ENCODE measurements at regions not wholly inside any gene's neighbourhood (a gene's known extent, or its start where the extent isn't known, plus 50 kb on each side); places are given as distances from the start of the nearest gene placed in this dataset.

- no peaks in the 10 kb centered on the region for H3K36me3 ChIP-seq (ENCODE audit: control insufficient read depth, insufficient read depth, low read length)
- 60 to 73% methylated on average over 1 to 2 of the region's 5 CpGs for WGBS, 2 experiments
These were observed 511.1 kb downstream of the TENT5A start for GRCh38 chr6:81241126-81242041.

GRCh38 chr6:81238390-81238789 is 514.1 kb downstream of the TENT5A start:
- Histone ChIP-seq H3K9me3 (ENCODE audit: control insufficient read depth, low read length) (no peaks in the 10 kb centered on the region), H3K27me3 (ENCODE audit: control insufficient read depth, insufficient read depth, low read length, poor library complexity, severe bottlenecking) (no peaks in the 10 kb centered on the region), H3K4me3 (ENCODE audit: insufficient read depth, low read depth, low read length) (no peak overlapping the region), H3K4me1 (ENCODE audit: control insufficient read depth, insufficient read depth, low read length) (no peaks in the 10 kb centered on the region), H3K36me3 (ENCODE audit: control insufficient read depth, insufficient read depth, low read length) (no peaks in the 10 kb centered on the region), H3K27ac (ENCODE audit: insufficient read depth, low read depth, low read length, poor library complexity, severe bottlenecking) (no peak overlapping the region)

More at GRCh38 chr6:81241126-81242041, 511.1 kb downstream of the TENT5A start:
- Histone ChIP-seq H3K9me3 (ENCODE audit: control insufficient read depth, low read length) (no peaks in the 10 kb centered on the region), H3K27ac (ENCODE audit: insufficient read depth, low read depth, low read length, poor library complexity, severe bottlenecking) (no peak overlapping the region), H3K27me3 (ENCODE audit: control insufficient read depth, insufficient read depth, low read length, poor library complexity, severe bottlenecking) (no peaks in the 10 kb centered on the region), H3K4me3 (ENCODE audit: insufficient read depth, low read depth, low read length) (no peak overlapping the region), H3K4me1 (ENCODE audit: control insufficient read depth, insufficient read depth, low read length) (no peaks in the 10 kb centered on the region)

GRCh38 chr6:81237226-81237625 is 515.3 kb downstream of the TENT5A start:
- Histone ChIP-seq H3K4me3 (ENCODE audit: insufficient read depth, low read depth, low read length) (no peak overlapping the region), H3K4me1 (ENCODE audit: control insufficient read depth, insufficient read depth, low read length) (no peaks in the 10 kb centered on the region), H3K36me3 (ENCODE audit: control insufficient read depth, insufficient read depth, low read length) (no peaks in the 10 kb centered on the region), H3K27me3 (ENCODE audit: control insufficient read depth, insufficient read depth, low read length, poor library complexity, severe bottlenecking) (no peaks in the 10 kb centered on the region), H3K27ac (ENCODE audit: insufficient read depth, low read depth, low read length, poor library complexity, severe bottlenecking) (no peak overlapping the region), H3K9me3 (ENCODE audit: control insufficient read depth, low read length) (no peaks in the 10 kb centered on the region)
- WGBS, 2 experiments = 57 to 72% methylated on average over 1 of the region's 2 CpGs

GRCh38 chr6:81235512-81235911 is 517.0 kb downstream of the TENT5A start:
- Histone ChIP-seq H3K4me3 (ENCODE audit: insufficient read depth, low read depth, low read length) (no peak overlapping the region), H3K27me3 (ENCODE audit: control insufficient read depth, insufficient read depth, low read length, poor library complexity, severe bottlenecking) (no peaks in the 10 kb centered on the region), H3K4me1 (ENCODE audit: control insufficient read depth, insufficient read depth, low read length) (no peaks in the 10 kb centered on the region), H3K9me3 (ENCODE audit: control insufficient read depth, low read length) (no peaks in the 10 kb centered on the region), H3K27ac (ENCODE audit: insufficient read depth, low read depth, low read length, poor library complexity, severe bottlenecking) (no peak overlapping the region), H3K36me3 (ENCODE audit: control insufficient read depth, insufficient read depth, low read length) (no peaks in the 10 kb centered on the region)
- 86 to 92% methylated on average over 1 of the region's 2 CpGs for WGBS, 2 experiments

GRCh38 chr6:81233990-81234389 is 518.5 kb downstream of the TENT5A start:
- no peaks in the 10 kb centered on the region for H3K9me3 ChIP-seq (ENCODE audit: control insufficient read depth, low read length)

GRCh38 chr6:81228912-81229555 is 523.4 kb downstream of the TENT5A start:
- Histone ChIP-seq H3K27ac (ENCODE audit: insufficient read depth, low read depth, low read length, poor library complexity, severe bottlenecking) (no peak overlapping the region), H3K36me3 (ENCODE audit: control insufficient read depth, insufficient read depth, low read length) (no peaks in the 10 kb centered on the region), H3K27me3 (ENCODE audit: control insufficient read depth, insufficient read depth, low read length, poor library complexity, severe bottlenecking) (no peaks in the 10 kb centered on the region), H3K4me1 (ENCODE audit: control insufficient read depth, insufficient read depth, low read length) (no peaks in the 10 kb centered on the region), H3K9me3 (ENCODE audit: control insufficient read depth, low read length) (no peaks in the 10 kb centered on the region), H3K4me3 (ENCODE audit: insufficient read depth, low read depth, low read length) (no peak overlapping the region)
- WGBS, 2 experiments = 100% methylated on average over 2 of the region's 2 CpGs; no CpG with 5 or more reads in 1 of the 2 experiments

More at GRCh38 chr6:81233990-81234389, 518.5 kb downstream of the TENT5A start:
- 90 to 94% methylated on average over 1 of the region's 1 CpG for WGBS, 2 experiments
- Histone ChIP-seq H3K27ac (ENCODE audit: insufficient read depth, low read depth, low read length, poor library complexity, severe bottlenecking) (no peak overlapping the region), H3K4me1 (ENCODE audit: control insufficient read depth, insufficient read depth, low read length) (no peaks in the 10 kb centered on the region), H3K27me3 (ENCODE audit: control insufficient read depth, insufficient read depth, low read length, poor library complexity, severe bottlenecking) (no peaks in the 10 kb centered on the region), H3K36me3 (ENCODE audit: control insufficient read depth, insufficient read depth, low read length) (no peaks in the 10 kb centered on the region), H3K4me3 (ENCODE audit: insufficient read depth, low read depth, low read length) (no peak overlapping the region)

- H3K9me3 ChIP-seq (ENCODE audit: control insufficient read depth, low read length) = no peaks in the 10 kb centered on the region
- no peaks in the 10 kb centered on the region for H3K4me1 ChIP-seq (ENCODE audit: control insufficient read depth, insufficient read depth, low read length)
- WGBS, 2 experiments = 100% methylated on average over 1 of the region's 1 CpG; no CpG with 5 or more reads in 1 of the 2 experiments
- no peaks in the 10 kb centered on the region for H3K36me3 ChIP-seq (ENCODE audit: control insufficient read depth, insufficient read depth, low read length)
- H3K27me3 ChIP-seq (ENCODE audit: control insufficient read depth, insufficient read depth, low read length, poor library complexity, severe bottlenecking) = no peaks in the 10 kb centered on the region
- H3K4me3 ChIP-seq (ENCODE audit: insufficient read depth, low read depth, low read length) = no peak overlapping the region
- no peak overlapping the region for H3K27ac ChIP-seq (ENCODE audit: insufficient read depth, low read depth, low read length, poor library complexity, severe bottlenecking)
These were observed 525.5 kb downstream of the TENT5A start for GRCh38 chr6:81226957-81227356.

- Histone ChIP-seq H3K27ac (ENCODE audit: insufficient read depth, low read depth, low read length, poor library complexity, severe bottlenecking) (no peak overlapping the region), H3K27me3 (ENCODE audit: control insufficient read depth, insufficient read depth, low read length, poor library complexity, severe bottlenecking) (no peaks in the 10 kb centered on the region), H3K9me3 (ENCODE audit: control insufficient read depth, low read length) (no peaks in the 10 kb centered on the region), H3K36me3 (ENCODE audit: control insufficient read depth, insufficient read depth, low read length) (no peaks in the 10 kb centered on the region), H3K4me1 (ENCODE audit: control insufficient read depth, insufficient read depth, low read length) (no peaks in the 10 kb centered on the region), H3K4me3 (ENCODE audit: insufficient read depth, low read depth, low read length) (no peak overlapping the region)
- WGBS, 2 experiments = 77 to 82% methylated on average over 3 of the region's 3 CpGs
These were observed 535.8 kb downstream of the TENT5A start for GRCh38 chr6:81216668-81217067.

- no peak overlapping the region for H3K27ac ChIP-seq (ENCODE audit: insufficient read depth, low read depth, low read length, poor library complexity, severe bottlenecking)
- H3K4me1 ChIP-seq (ENCODE audit: control insufficient read depth, insufficient read depth, low read length) = no peaks in the 10 kb centered on the region
- H3K9me3 ChIP-seq (ENCODE audit: control insufficient read depth, low read length) = no peaks in the 10 kb centered on the region
- H3K36me3 ChIP-seq (ENCODE audit: control insufficient read depth, insufficient read depth, low read length) = no peaks in the 10 kb centered on the region
- no peaks in the 10 kb centered on the region for H3K27me3 ChIP-seq (ENCODE audit: control insufficient read depth, insufficient read depth, low read length, poor library complexity, severe bottlenecking)
- 93 to 95% methylated on average over 7 of the region's 7 CpGs for WGBS, 2 experiments
- no peak overlapping the region for H3K4me3 ChIP-seq (ENCODE audit: insufficient read depth, low read depth, low read length)
These were observed 537.4 kb downstream of the TENT5A start for GRCh38 chr6:81215092-81215432.

GRCh38 chr6:81214414-81215091 is 537.9 kb downstream of the TENT5A start:
- WGBS, 2 experiments = 94 to 95% methylated on average over 15 of the region's 15 CpGs
- Histone ChIP-seq H3K27ac (ENCODE audit: insufficient read depth, low read depth, low read length, poor library complexity, severe bottlenecking) (no peak overlapping the region), H3K36me3 (ENCODE audit: control insufficient read depth, insufficient read depth, low read length) (no peaks in the 10 kb centered on the region), H3K4me1 (ENCODE audit: control insufficient read depth, insufficient read depth, low read length) (no peaks in the 10 kb centered on the region), H3K27me3 (ENCODE audit: control insufficient read depth, insufficient read depth, low read length, poor library complexity, severe bottlenecking) (no peaks in the 10 kb centered on the region), H3K4me3 (ENCODE audit: insufficient read depth, low read depth, low read length) (no peak overlapping the region), H3K9me3 (ENCODE audit: control insufficient read depth, low read length) (no peaks in the 10 kb centered on the region)
